ENCODE measurements at regions not wholly inside any gene's neighbourhood (a gene's known extent, or its start where the extent isn't known, plus 50 kb on each side); places are given as distances from the start of the nearest gene placed in this dataset.

- H3K27ac ChIP-seq (ENCODE audit: low read length): no peak overlapping the region
- H3K4me3 Mint-ChIP-seq: no peak overlapping the region
- no peaks in the 10 kb centered on the region for H3K9me3 ChIP-seq (ENCODE audit: control insufficient read depth, insufficient read depth, low read length)
- DNase-seq: no peak
- H3K4me3 ChIP-seq (ENCODE audit: low read length): no peak overlapping the region
- ATAC-seq: no peak
- H3K27me3 ChIP-seq (ENCODE audit: control insufficient read depth, insufficient read depth, low read length): no peaks in the 10 kb centered on the region
- peaks cover 4 to 6% of the 10 kb centered on the region in 2 donors for H3K27me3 Mint-ChIP-seq (ENCODE audit: low read depth in 2 of 2)
- WGBS (ENCODE audit: insufficient coverage): 92% methylated on average over 5 of the region's 5 CpGs
- no peak overlapping the region for H3K27ac Mint-ChIP-seq
- intact Hi-C loops (cut with micrococcal nuclease): no loop called here
- TF ChIP-seq CTCF (IDR thresholded peaks at IDR 0.05): no peak
- no peaks in the 10 kb centered on the region for H3K4me1 ChIP-seq (ENCODE audit: control insufficient read depth, insufficient read depth, low read length)
- no peaks in the 10 kb centered on the region for H3K9me3 Mint-ChIP-seq
- H3K4me1 Mint-ChIP-seq: no peaks in the 10 kb centered on the region
- H3K36me3 Mint-ChIP-seq: no peaks in the 10 kb centered on the region
- no peaks in the 10 kb centered on the region for H3K36me3 ChIP-seq (ENCODE audit: control insufficient read depth, insufficient read depth, low read length)
These were observed 57.1 kb upstream of the IL6 start for GRCh38 chr7:22669692-22670421.

- no peaks in the 10 kb centered on the region for H3K4me1 Mint-ChIP-seq
- no peaks in the 10 kb centered on the region for H3K4me1 ChIP-seq (ENCODE audit: control insufficient read depth, insufficient read depth, low read length)
- 95% methylated on average over 3 of the region's 3 CpGs for WGBS (ENCODE audit: insufficient coverage)
These were observed 58.0 kb upstream of the IL6 start for GRCh38 chr7:22668971-22669401.

GRCh38 chr7:22667562-22668239 lies 59.3 kb upstream of the IL6 start:
- 71% methylated on average over 2 of the region's 2 CpGs for WGBS (ENCODE audit: insufficient coverage)
- H3K36me3 Mint-ChIP-seq: no peaks in the 10 kb centered on the region
- no peak for ATAC-seq
- Histone ChIP-seq H3K36me3 (ENCODE audit: control insufficient read depth, insufficient read depth, low read length) (no peaks in the 10 kb centered on the region), H3K4me3 (ENCODE audit: low read length) (no peak overlapping the region), H3K4me1 (ENCODE audit: control insufficient read depth, insufficient read depth, low read length) (no peaks in the 10 kb centered on the region), H3K9me3 (ENCODE audit: control insufficient read depth, insufficient read depth, low read length) (no peaks in the 10 kb centered on the region), H3K27me3 (ENCODE audit: control insufficient read depth, insufficient read depth, low read length) (no peaks in the 10 kb centered on the region), H3K27ac (ENCODE audit: low read length) (no peak overlapping the region)
- no peak for DNase-seq
- H3K9me3 Mint-ChIP-seq: no peaks in the 10 kb centered on the region
- H3K4me3 Mint-ChIP-seq: no peak overlapping the region
- no peak overlapping the region for H3K27ac Mint-ChIP-seq
- peaks cover 0 to 5% of the 10 kb centered on the region in 2 donors for H3K27me3 Mint-ChIP-seq (ENCODE audit: low read depth in 2 of 2)
- H3K4me1 Mint-ChIP-seq: no peaks in the 10 kb centered on the region
- TF ChIP-seq CTCF (IDR thresholded peaks at IDR 0.05): no peak
- intact Hi-C loops (cut with micrococcal nuclease): no loop called here

More at GRCh38 chr7:22668971-22669401, 58.0 kb upstream of the IL6 start:
- TF ChIP-seq CTCF (IDR thresholded peaks at IDR 0.05): no peak
- Histone ChIP-seq H3K27ac (ENCODE audit: low read length) (no peak overlapping the region), H3K4me3 (ENCODE audit: low read length) (no peak overlapping the region), H3K36me3 (ENCODE audit: control insufficient read depth, insufficient read depth, low read length) (no peaks in the 10 kb centered on the region), H3K9me3 (ENCODE audit: control insufficient read depth, insufficient read depth, low read length) (no peaks in the 10 kb centered on the region), H3K27me3 (ENCODE audit: control insufficient read depth, insufficient read depth, low read length) (no peaks in the 10 kb centered on the region)
- Mint-ChIP-seq H3K27ac (no peak overlapping the region), H3K27me3 (ENCODE audit: low read depth in 2 of 2) (peaks cover 4 to 6% of the 10 kb centered on the region in 2 donors), H3K4me3 (no peak overlapping the region), H3K36me3 (no peaks in the 10 kb centered on the region), H3K9me3 (no peaks in the 10 kb centered on the region)
- DNase-seq: no peak
- no peak for ATAC-seq
- intact Hi-C loops (cut with micrococcal nuclease): no loop called here
